ENCODE measurements at regions not wholly inside any gene's neighbourhood (a gene's known extent, or its start where the extent isn't known, plus 50 kb on each side); places are given as distances from the start of the nearest gene placed in this dataset.

DNA sequence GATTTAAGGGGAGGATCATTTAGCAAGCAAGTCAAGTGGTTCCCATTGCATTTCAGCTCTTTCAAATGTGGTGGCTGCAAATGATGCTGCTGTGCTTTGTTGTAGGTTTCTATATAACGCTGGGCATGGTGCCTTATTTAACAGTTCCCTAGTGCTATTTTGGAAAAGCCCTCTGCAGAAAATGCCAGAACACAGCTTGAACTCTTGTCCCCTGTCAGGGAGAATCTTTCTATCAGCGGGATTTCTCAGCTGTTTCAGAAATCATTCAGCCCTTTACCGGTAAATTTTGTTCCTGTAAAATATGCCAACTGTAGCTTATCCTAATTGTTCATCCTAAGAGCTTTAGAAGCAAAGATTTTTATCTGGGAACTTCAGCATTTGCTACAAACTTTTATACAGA lies 77.8 kb upstream of the DTNA start:
- TF ChIP-seq POLR2AphosphoS5 (IDR thresholded peaks at IDR 0.05; ENCODE audit: low read depth, low read length), result no peak
- TF ChIP-seq POLR2A (IDR thresholded peaks at IDR 0.05; ENCODE audit: low read depth, low read length), result no peak

Measured in GM12892 (cell line).